ENCODE measurements at regions not wholly inside any gene's neighbourhood (a gene's known extent, or its start where the extent isn't known, plus 50 kb on each side); places are given as distances from the start of the nearest gene placed in this dataset.

DNA sequence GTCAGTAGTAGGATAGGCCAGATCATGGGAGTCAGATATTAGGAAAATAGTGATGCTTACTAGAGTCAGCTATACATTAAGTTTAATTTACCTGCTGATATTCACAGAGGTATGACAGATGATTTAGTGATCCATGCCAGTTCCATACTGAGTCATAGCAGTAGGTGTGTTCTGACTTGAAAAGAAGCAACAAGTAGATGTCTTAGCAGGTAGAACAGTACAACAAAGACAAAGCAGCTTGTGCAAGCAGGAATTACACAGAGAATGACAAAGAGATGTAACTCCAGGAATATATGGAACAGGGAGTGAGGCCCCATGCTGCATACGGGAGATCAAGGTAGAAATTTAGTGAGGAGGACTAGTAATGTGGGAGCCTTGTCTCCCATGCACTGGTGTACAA lies 556.9 kb downstream of the SLC16A7 start:
- no peak overlapping the region for H3K4me3 ChIP-seq
- H3K9me2 ChIP-seq (ENCODE audit: insufficient read depth) = no peaks in the 10 kb centered on the region; the same call in 1 of the 2 replicates
- H3K4me1 ChIP-seq (ENCODE audit: insufficient read depth) = peaks cover 22% of the 10 kb centered on the region
- H3K27me3 ChIP-seq (replicated peaks; ENCODE audit: insufficient read depth) = no peaks in the 10 kb centered on the region
- 88 to 100% methylated on average over 1 of the region's 1 CpG for WGBS, 2 experiments (ENCODE audit: low coverage in 1 of 2, low lambda C conversion rate in 2 of 2, missing lambda C conversion rate in 2 of 2)
- in situ Hi-C loops (cut with MboI) = no loop called here
- no peak overlapping the region for H3K4me2 ChIP-seq (ENCODE audit: unreplicated experiment)
- no peak for DNase-seq
- no peak overlapping the region for H2AFZ ChIP-seq
- H3K27ac ChIP-seq = no peak overlapping the region
- H3K36me3 ChIP-seq (ENCODE audit: low read depth) = no peaks in the 10 kb centered on the region
- H3F3A ChIP-seq (ENCODE audit: insufficient read depth) = peaks cover 8% of the 10 kb centered on the region
- TF ChIP-seq EZH2 (IDR thresholded peaks at IDR 0.05; ENCODE audit: insufficient read depth, poor library complexity, severe bottlenecking) = no peak
- no peak for TF ChIP-seq EZH2phosphoT487 (IDR thresholded peaks at IDR 0.05; ENCODE audit: insufficient read depth, low read depth)
- H3K9ac ChIP-seq = no peak overlapping the region
- no peaks in the 10 kb centered on the region for H3K9me3 ChIP-seq (ENCODE audit: low read depth)
- H4K20me1 ChIP-seq (ENCODE audit: insufficient read depth) = no peaks in the 10 kb centered on the region
- no peaks in the 10 kb centered on the region for H3K79me2 ChIP-seq (ENCODE audit: insufficient read depth)

DNA sequence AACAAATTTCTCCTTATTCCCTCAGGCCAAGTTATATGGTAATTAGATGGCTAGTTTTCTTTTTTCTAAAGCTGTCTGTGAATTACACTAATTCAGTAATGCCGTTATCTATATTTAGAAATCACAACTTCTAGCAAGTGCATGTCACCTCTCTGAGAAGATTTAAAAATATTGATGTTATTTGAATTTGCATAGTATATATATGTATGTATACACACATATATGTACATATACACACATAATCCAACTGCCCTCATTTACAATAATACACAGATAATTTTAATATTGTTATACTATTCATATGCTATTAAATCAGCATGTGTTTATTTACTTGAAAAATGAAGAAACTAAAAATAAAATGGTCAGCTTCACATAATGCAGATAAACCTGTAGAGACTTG lies 563.9 kb downstream of the SLC16A7 start:
- DNase-seq = no peak
- WGBS, 2 experiments (ENCODE audit: low coverage in 1 of 2, low lambda C conversion rate in 2 of 2, missing lambda C conversion rate in 2 of 2) = 98 to 100% methylated on average over 1 of the region's 1 CpG
- H3K36me3 ChIP-seq (ENCODE audit: low read depth) = no peaks in the 10 kb centered on the region
- H3K27me3 ChIP-seq (replicated peaks; ENCODE audit: insufficient read depth) = no peaks in the 10 kb centered on the region
- no peak overlapping the region for H3K4me3 ChIP-seq
- no peak for TF ChIP-seq EZH2 (IDR thresholded peaks at IDR 0.05; ENCODE audit: insufficient read depth, poor library complexity, severe bottlenecking)
- no peak for TF ChIP-seq EZH2phosphoT487 (IDR thresholded peaks at IDR 0.05; ENCODE audit: insufficient read depth, low read depth)
- H3K27ac ChIP-seq = no peak overlapping the region
- H4K20me1 ChIP-seq (ENCODE audit: insufficient read depth) = no peaks in the 10 kb centered on the region
- H3F3A ChIP-seq (ENCODE audit: insufficient read depth) = no peaks in the 10 kb centered on the region
- no peaks in the 10 kb centered on the region; the same call in 1 of the 2 replicates for H3K9me2 ChIP-seq (ENCODE audit: insufficient read depth)
- no peak overlapping the region for H3K4me2 ChIP-seq (ENCODE audit: unreplicated experiment)
- no peaks in the 10 kb centered on the region for H3K79me2 ChIP-seq (ENCODE audit: insufficient read depth)
- H3K9ac ChIP-seq = no peak overlapping the region
- in situ Hi-C loops (cut with MboI) = no loop called here
- no peak overlapping the region; the same call in 1 of the 2 replicates for H2AFZ ChIP-seq
- H3K4me1 ChIP-seq (ENCODE audit: insufficient read depth) = no peaks in the 10 kb centered on the region
- H3K9me3 ChIP-seq (ENCODE audit: low read depth) = no peaks in the 10 kb centered on the region

DNA sequence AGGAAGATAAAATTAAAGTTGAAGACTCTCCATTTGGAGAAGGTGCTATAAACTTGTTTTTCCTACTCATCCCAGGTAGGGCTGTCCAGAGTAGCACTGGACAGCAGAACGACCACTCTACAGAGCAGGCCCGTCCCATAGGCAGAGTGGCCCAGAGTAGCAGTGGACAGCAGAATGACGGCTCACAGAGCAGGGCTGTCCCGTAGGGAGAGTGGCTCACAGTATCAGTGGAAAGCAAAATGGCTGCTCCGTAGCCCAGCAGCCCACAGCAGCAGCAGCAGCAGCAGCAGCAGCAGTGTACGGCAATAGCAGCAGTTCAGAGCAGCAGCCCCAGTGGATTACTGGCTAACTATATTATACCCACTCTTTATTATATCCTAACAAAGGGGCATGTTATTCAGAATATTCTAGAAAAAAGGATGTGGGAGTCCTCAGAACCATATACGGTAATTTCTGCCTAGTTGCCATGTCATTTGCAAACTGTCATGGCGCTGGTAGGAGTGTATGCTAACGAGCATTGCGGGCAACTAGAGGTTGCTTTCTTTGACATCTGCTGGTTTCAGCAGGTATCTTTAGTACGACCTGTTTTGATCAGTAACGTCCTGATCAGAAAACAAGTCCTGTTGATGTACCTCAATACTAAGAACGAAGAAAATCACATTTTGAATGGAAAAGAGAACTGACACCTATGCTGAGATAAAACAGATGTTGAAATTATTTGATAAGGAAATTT lies 567.3 kb downstream of the SLC16A7 start:
- no peaks in the 10 kb centered on the region for H3F3A ChIP-seq (ENCODE audit: insufficient read depth)
- no peaks in the 10 kb centered on the region for H3K4me1 ChIP-seq (ENCODE audit: insufficient read depth)
- 92 to 94% methylated on average over 13 of the region's 13 CpGs for WGBS, 2 experiments (ENCODE audit: low coverage in 1 of 2, low lambda C conversion rate in 2 of 2, missing lambda C conversion rate in 2 of 2)
- no peak overlapping the region for H2AFZ ChIP-seq
- H3K79me2 ChIP-seq (ENCODE audit: insufficient read depth) = no peaks in the 10 kb centered on the region
- H3K9me2 ChIP-seq (ENCODE audit: insufficient read depth) = no peaks in the 10 kb centered on the region; the same call in 1 of the 2 replicates
- H3K27ac ChIP-seq = no peak overlapping the region
- no peaks in the 10 kb centered on the region for H4K20me1 ChIP-seq (ENCODE audit: insufficient read depth)
- no peaks in the 10 kb centered on the region for H3K27me3 ChIP-seq (replicated peaks; ENCODE audit: insufficient read depth)
- TF ChIP-seq EZH2phosphoT487 (IDR thresholded peaks at IDR 0.05; ENCODE audit: insufficient read depth, low read depth) (no peak), EZH2 (IDR thresholded peaks at IDR 0.05; ENCODE audit: insufficient read depth, poor library complexity, severe bottlenecking) (no peak)
- H3K4me2 ChIP-seq (ENCODE audit: unreplicated experiment) = no peak overlapping the region
- in situ Hi-C loops (cut with MboI) = no loop called here
- H3K9me3 ChIP-seq (ENCODE audit: low read depth) = no peaks in the 10 kb centered on the region
- H3K36me3 ChIP-seq (ENCODE audit: low read depth) = no peaks in the 10 kb centered on the region
- no peak overlapping the region for H3K4me3 ChIP-seq
- H3K9ac ChIP-seq = no peak overlapping the region
- no peak for DNase-seq

DNA sequence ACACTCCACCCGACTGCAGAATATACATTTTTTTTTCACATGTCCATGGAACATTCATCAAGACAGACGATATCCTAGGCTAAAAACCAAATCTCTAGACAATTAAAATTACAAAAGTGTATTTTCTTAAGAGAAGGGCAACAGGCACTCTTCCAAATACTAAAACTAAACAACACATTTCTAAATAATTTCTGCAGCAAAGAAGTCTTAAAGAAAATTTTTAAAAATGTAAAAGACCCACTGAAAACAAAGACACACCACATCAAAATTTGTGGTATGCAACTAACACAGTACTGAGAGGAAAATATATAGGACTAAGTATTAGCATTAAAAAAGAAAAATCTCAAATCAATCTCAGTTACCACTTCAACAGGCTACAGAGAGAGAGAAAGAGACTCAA lies 570.0 kb downstream of the SLC16A7 start:
- H2AFZ ChIP-seq = peak overlapping the region; percentile 23
- H3K4me2 ChIP-seq (ENCODE audit: unreplicated experiment) = no peak overlapping the region

More for the DNA sequence above, 570.0 kb downstream of the SLC16A7 start:
- no peaks in the 10 kb centered on the region for H3F3A ChIP-seq (ENCODE audit: insufficient read depth)
- no peaks in the 10 kb centered on the region; the same call in 1 of the 2 replicates for H3K9me2 ChIP-seq (ENCODE audit: insufficient read depth)
- H4K20me1 ChIP-seq (ENCODE audit: insufficient read depth) = no peaks in the 10 kb centered on the region
- no peak overlapping the region for H3K4me3 ChIP-seq
- no peak overlapping the region for H3K9ac ChIP-seq
- H3K4me1 ChIP-seq (ENCODE audit: insufficient read depth) = no peaks in the 10 kb centered on the region
- no peak overlapping the region for H3K27ac ChIP-seq
- DNase-seq = no peak
- WGBS, 2 experiments (ENCODE audit: low coverage in 1 of 2, low lambda C conversion rate in 2 of 2, missing lambda C conversion rate in 2 of 2) = 65 to 70% methylated on average over 2 of the region's 2 CpGs
- no peaks in the 10 kb centered on the region for H3K36me3 ChIP-seq (ENCODE audit: low read depth)
- H3K27me3 ChIP-seq (replicated peaks; ENCODE audit: insufficient read depth) = no peaks in the 10 kb centered on the region
- H3K9me3 ChIP-seq (ENCODE audit: low read depth) = no peaks in the 10 kb centered on the region
- TF ChIP-seq EZH2phosphoT487 (IDR thresholded peaks at IDR 0.05; ENCODE audit: insufficient read depth, low read depth) = no peak
- TF ChIP-seq EZH2 (IDR thresholded peaks at IDR 0.05; ENCODE audit: insufficient read depth, poor library complexity, severe bottlenecking) = no peak
- H3K79me2 ChIP-seq (ENCODE audit: insufficient read depth) = no peaks in the 10 kb centered on the region
- in situ Hi-C loops (cut with MboI) = no loop called here
